ENCODE measurements at regions not wholly inside any gene's neighbourhood (a gene's known extent, or its start where the extent isn't known, plus 50 kb on each side); places are given as distances from the start of the nearest gene placed in this dataset.

DNA sequence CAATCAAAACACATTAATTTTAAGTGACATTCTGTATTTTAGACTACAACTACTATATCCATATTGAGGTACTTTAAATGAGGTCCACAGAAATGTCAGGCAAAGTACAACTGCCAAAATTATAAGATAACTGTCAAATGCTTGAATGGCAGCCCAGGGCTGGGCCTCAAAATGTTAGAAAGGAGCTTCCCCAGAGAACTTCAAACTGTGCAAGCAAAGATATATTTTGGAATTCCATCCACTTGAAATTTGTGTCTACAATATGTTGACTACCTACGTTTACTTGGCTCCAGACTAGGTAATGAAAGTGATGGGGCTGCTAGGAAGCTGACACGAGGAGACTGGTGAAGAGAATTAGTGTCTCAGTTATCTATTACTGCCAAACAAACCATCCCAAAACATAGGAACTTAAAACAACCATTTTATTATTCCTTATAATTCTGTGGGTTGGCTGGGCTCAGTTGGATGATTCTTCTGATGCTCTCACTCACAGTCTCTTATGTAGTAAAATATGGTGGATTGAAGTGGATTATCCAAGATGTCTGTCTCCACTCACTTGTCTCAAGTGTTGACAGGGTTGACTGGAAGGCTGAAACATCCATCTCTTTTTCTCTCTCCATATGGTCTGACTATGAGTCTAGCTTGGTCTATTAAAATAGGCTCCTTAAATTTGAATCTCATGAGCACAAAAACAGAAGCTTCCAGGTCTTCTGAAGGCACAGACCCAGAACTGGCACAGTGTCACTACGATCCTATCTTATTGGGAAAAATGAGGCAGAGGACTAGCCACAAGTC is 74.2 kb downstream of the FZD1 start:
- TF ChIP-seq YY1 (IDR thresholded peaks at IDR 0.05; ENCODE audit: low read depth) (no peak), EP300 (IDR thresholded peaks at IDR 0.05; ENCODE audit: borderline replicate concordance) (no peak), RAD21 (IDR thresholded peaks at IDR 0.05; ENCODE audit: low read depth) (no peak), TEAD4 (IDR thresholded peaks at IDR 0.05) (no peak), FOXM1 (IDR thresholded peaks at IDR 0.05; ENCODE audit: borderline replicate concordance, low read depth) (no peak)
- TF ChIP-seq, protein P1, sequence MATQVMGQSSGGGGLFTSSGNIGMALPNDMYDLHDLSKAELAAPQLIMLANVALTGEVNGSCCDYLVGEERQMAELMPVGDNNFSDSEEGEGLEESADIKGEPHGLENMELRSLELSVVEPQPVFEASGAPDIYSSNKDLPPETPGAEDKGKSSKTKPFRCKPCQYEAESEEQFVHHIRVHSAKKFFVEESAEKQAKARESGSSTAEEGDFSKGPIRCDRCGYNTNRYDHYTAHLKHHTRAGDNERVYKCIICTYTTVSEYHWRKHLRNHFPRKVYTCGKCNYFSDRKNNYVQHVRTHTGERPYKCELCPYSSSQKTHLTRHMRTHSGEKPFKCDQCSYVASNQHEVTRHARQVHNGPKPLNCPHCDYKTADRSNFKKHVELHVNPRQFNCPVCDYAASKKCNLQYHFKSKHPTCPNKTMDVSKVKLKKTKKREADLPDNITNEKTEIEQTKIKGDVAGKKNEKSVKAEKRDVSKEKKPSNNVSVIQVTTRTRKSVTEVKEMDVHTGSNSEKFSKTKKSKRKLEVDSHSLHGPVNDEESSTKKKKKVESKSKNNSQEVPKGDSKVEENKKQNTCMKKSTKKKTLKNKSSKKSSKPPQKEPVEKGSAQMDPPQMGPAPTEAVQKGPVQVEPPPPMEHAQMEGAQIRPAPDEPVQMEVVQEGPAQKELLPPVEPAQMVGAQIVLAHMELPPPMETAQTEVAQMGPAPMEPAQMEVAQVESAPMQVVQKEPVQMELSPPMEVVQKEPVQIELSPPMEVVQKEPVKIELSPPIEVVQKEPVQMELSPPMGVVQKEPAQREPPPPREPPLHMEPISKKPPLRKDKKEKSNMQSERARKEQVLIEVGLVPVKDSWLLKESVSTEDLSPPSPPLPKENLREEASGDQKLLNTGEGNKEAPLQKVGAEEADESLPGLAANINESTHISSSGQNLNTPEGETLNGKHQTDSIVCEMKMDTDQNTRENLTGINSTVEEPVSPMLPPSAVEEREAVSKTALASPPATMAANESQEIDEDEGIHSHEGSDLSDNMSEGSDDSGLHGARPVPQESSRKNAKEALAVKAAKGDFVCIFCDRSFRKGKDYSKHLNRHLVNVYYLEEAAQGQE (IDR thresholded peaks at IDR 0.05; ENCODE audit: low read depth): no peak
- TF ChIP-seq, protein P2, sequence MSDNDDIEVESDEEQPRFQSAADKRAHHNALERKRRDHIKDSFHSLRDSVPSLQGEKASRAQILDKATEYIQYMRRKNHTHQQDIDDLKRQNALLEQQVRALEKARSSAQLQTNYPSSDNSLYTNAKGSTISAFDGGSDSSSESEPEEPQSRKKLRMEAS (IDR thresholded peaks at IDR 0.05): no peak

All from Ishikawa (cell line).